ENCODE measurements at regions not wholly inside any gene's neighbourhood (a gene's known extent, or its start where the extent isn't known, plus 50 kb on each side); places are given as distances from the start of the nearest gene placed in this dataset.

DNA sequence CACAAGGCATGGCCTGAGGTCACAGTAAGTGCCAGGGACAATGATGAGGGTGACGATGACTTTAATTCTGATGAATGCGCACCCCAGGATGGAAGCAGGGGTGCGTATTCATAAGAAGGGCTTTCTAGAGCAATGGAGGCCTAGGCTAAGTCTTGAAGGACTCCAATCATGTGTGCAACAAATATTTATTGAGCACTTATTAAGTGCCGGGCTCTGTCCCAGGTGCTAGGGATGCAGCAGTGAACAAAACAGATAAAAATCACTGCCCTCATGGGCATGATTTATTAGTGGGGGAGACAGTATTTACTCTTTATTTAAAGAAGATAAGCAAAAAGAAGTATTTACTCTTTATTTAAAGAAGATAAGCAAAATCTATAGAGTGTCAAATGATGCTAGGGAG lies 198.2 kb upstream of the KCNG1 start:
- 90 to 95% (median 93%) methylated on average over 4 of the region's 4 CpGs for WGBS, 3 donors
- Histone ChIP-seq H3K9me3 (peaks cover 0 to 5% of the 10 kb centered on the region in 2 donors), H3K27me3 (no peaks in the 10 kb centered on the region), H3K36me3 (no peaks in the 10 kb centered on the region), H3K4me1 (ENCODE audit: insufficient read depth) (no peaks in the 10 kb centered on the region), H3K27ac (no peak overlapping the region), H3K4me3 (no peak overlapping the region)
- intact Hi-C loops (cut with DNase I): no loop called here
- TF ChIP-seq POLR2A (IDR thresholded peaks at IDR 0.05): no peak
- TF ChIP-seq EP300 (IDR thresholded peaks at IDR 0.05): no peak
- TF ChIP-seq CTCF (IDR thresholded peaks at IDR 0.05): no peak
- no peak for DNase-seq

- H3K4me1 ChIP-seq (ENCODE audit: insufficient read depth): no peaks in the 10 kb centered on the region
- TF ChIP-seq CTCF (IDR thresholded peaks at IDR 0.05): no peak
- TF ChIP-seq EP300 (IDR thresholded peaks at IDR 0.05): no peak
- no peak for TF ChIP-seq POLR2A (IDR thresholded peaks at IDR 0.05)
- intact Hi-C loops (cut with DNase I): no loop called here
- peaks cover 0 to 5% of the 10 kb centered on the region in 2 donors for H3K9me3 ChIP-seq
- H3K4me3 ChIP-seq: no peak overlapping the region
- no peaks in the 10 kb centered on the region for H3K36me3 ChIP-seq
- no peaks in the 10 kb centered on the region for H3K27me3 ChIP-seq
- no peak overlapping the region for H3K27ac ChIP-seq
- WGBS, 3 donors: 18 to 21% (median 20%) methylated on average over 15 of the region's 15 CpGs
- no peak for DNase-seq
These were observed 197.4 kb upstream of the KCNG1 start for GRCh38 chr20:51220293-51220706.

DNA sequence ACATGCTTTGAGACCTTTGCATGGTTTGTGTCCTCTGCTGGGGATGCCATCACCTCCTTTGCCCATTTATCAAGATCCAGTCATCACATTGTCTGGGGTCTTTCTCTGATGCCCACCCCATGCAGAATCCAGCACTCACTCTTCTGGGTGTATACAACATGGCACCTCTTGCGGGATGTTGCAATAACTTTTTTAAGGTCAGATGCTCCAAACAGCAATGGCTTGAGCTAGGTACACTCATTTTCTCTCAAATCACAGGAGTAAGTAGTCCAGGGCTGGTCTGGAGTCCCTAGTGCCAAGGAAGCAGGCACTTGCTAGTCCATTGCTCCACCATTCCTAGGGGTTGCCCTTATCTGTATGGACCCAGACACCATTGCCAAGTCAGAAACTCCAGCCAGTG lies 196.6 kb upstream of the KCNG1 start:
- no peaks in the 10 kb centered on the region for H3K36me3 ChIP-seq
- intact Hi-C loops (cut with DNase I): no loop called here
- DNase-seq: no peak
- no peak overlapping the region for H3K27ac ChIP-seq
- 85 to 95% (median 94%) methylated on average over 1 of the region's 1 CpG for WGBS, 3 donors
- H3K4me3 ChIP-seq: no peak overlapping the region
- peaks cover 0 to 5% of the 10 kb centered on the region in 2 donors for H3K9me3 ChIP-seq
- H3K27me3 ChIP-seq: no peaks in the 10 kb centered on the region
- no peaks in the 10 kb centered on the region for H3K4me1 ChIP-seq (ENCODE audit: insufficient read depth)
- TF ChIP-seq EP300 (IDR thresholded peaks at IDR 0.05) (no peak), CTCF (IDR thresholded peaks at IDR 0.05) (no peak), POLR2A (IDR thresholded peaks at IDR 0.05) (no peak)

DNA sequence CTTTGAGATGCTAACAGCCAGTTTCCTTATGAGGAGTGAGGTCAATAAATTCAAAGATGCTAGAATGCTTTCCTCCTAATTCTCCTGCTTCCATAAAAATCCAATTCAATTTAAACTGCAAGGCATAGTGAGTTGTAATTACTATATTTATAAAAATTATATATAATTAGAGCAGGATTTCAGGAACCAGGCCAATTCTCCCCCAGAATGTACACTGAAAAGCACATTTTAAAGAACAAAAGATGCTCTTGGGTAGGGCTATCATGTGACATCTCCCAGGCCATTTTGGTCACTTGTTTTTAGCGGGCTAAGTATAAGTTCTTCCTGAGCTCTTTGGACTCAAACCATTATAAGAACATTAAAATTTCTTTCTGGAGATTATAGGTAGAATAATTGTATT lies 195.7 kb upstream of the KCNG1 start:
- Histone ChIP-seq H3K27me3 (no peaks in the 10 kb centered on the region), H3K36me3 (no peaks in the 10 kb centered on the region), H3K9me3 (peaks cover 0 to 5% of the 10 kb centered on the region in 2 donors), H3K4me1 (ENCODE audit: insufficient read depth) (no peaks in the 10 kb centered on the region), H3K4me3 (no peak overlapping the region), H3K27ac (no peak overlapping the region)
- no peak for DNase-seq
- intact Hi-C loops (cut with DNase I): no loop called here
- 87 to 93% (median 89%) methylated on average over 1 of the region's 1 CpG for WGBS, 3 donors
- TF ChIP-seq POLR2A (IDR thresholded peaks at IDR 0.05) (no peak), EP300 (IDR thresholded peaks at IDR 0.05) (no peak), CTCF (IDR thresholded peaks at IDR 0.05) (no peak)
